AML-193 (cell line): ENCODE measurements at regions not wholly inside any gene's neighbourhood (a gene's known extent, or its start where the extent isn't known, plus 50 kb on each side); places are given as distances from the start of the nearest gene placed in this dataset.
"Not testable (repeated sequence)": the region's sequence is repeated elsewhere in the genome, so short reads cannot be mapped to it uniquely, and the experiment has no call there.

Experiments used
- DNase-seq, 2 experiments: peaks; one replicate each; lab custom pipeline; 2025; lab: John Stamatoyannopoulos, UW

DNA sequence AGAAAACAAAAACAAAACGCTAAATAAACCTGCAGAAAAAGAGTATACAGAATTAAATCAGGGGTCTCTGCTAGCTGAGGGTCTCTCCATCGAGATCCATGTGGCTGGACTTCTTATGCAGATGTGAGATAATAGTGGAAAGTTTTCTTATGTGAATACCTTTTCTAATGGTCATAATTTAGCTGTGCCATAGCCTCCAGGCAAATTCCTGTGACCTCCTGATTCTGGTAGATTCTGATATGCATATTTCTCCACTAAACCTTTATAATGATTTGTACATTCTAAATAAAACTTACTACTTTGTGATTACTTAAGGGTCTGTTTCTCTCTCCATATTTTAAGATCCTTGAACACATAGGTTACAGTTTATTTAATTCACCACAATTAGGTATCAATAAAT, 1002.6 kb downstream of the GALC start:
- DNase-seq: no peak

GRCh38 chr14:86989285-86989684, 1003.7 kb downstream of the GALC start:
- DNase-seq: no peak

GRCh38 chr14:86987966-86988365, 1005.0 kb downstream of the GALC start:
- DNase-seq: no peak

DNA sequence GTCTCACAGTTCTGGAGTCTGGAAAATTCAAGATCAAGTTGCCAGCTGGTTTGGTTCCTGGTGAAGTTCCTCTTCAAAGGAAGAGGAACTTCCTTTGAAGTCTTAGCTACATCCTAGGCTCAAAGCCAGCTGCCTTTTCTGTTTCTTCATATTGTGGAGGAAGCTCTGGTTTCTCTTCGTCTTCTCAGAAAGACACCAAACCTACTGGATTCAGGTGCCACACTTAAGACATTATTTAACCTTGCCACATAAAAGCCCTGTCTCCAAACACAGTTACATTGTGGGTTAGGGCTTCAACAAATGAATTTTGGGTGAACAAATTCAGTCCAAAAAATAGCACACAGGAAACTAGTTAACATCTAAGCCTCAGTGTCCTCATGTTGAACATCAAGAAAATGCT, 1019.8 kb downstream of the GALC start:
- DNase-seq: no peak

GRCh38 chr14:86971292-86971691, 1021.7 kb downstream of the GALC start:
- no peak for DNase-seq

DNA sequence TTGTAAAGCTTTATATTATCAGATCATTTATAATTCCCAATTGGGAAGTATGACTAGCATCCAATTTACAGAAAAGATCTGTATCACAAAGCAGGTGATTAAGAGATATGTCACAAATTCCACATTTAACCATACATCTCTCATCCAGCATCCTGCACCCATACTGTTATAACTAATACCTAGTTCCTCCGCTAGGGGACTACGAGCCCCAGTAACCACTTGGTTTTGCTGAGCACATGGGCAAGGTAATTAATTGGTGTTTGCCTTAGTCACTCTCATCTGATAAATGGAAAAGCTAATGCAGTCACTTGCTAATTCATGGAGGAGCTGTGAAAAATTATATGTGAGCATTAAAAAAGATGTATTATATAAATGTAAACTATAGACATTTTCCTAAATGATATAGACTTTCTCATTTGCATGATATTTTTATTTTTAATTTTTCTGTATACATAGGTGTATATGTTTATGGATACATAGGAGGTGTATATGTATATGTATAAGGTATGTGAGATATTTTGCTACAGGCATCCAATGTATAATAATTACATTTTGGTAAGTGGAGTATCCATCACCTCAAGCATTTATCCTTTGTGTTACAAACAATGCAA, 1031.8 kb downstream of the GALC start:
- peak; percentile 1 to 11 for DNase-seq

GRCh38 chr14:86955771-86956354, 1037.1 kb downstream of the GALC start:
- no peak for DNase-seq

GRCh38 chr14:86954623-86955022, 1038.4 kb downstream of the GALC start:
- DNase-seq: no peak

GRCh38 chr14:86946446-86946845, 1046.5 kb downstream of the GALC start:
- DNase-seq: no peak

- DNase-seq: no peak
These were observed 1048.5 kb downstream of the GALC start for GRCh38 chr14:86944434-86944833.

DNA sequence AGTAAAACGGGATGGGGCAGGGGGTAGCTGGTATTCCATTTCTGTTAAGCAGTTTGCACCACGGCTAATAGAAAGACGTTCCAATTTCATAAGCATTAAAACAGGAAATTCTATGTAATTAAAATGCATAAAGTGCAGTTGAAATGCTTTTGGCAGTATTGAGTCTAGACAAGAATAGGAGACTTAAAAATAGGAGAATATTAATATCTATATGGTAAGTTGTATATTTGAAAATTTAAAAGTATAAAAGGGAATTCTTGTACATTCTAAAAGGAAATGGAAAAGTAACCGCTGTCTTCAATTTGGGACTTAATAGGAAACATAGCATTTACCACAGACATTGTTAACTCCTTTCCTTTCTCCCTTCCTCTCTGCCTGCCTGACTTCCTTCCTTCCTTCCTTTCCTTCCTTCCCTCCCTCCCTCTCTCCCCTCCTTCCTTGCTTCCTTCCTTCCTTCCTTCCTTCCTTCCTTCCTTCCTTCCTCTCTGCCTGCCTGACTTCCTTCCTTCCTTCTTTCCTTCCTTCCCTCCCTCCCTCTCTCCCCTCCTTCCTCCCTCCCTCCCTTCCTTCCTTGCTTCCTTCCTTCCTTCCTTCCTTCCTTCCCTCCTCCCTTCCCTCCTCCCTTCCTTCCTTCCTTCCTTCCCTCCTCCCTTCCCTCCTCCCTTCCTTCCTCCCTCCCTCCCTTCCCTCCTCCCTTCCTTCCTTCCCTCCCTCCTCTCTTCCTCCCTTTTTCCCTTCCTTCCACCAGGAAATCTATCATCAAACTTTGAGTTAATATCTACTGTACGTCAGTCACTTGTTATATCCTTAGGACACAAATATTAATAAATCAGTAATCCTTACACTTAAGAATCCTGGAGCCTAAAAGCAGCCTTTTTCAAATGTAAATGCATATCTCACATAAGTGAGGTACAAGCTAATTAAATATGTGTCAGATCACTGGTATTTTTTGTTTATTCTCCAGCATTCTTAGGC, 1049.3 kb downstream of the GALC start:
- no peak for DNase-seq

GRCh38 chr14:86942936-86943335, 1050.0 kb downstream of the GALC start:
- no peak for DNase-seq

DNA sequence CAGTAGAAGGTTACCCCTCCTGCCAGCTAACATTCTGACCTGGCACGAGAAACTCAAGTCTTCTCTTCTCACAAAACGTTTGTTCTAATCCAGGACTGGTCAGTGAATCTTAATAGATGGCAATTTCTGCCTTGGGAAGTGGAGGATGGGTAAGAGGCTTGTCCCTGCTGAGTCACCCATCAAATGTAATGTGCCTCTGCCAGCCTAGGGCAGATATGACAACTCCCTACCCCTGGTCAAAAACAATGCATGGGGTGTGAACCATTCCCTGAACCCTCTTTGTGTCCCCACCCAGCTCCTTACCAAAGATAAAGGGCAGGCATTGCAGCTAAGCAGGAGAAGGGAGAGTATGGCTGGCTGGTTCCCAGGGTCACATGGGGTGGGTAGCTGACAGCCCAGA, 1052.9 kb downstream of the GALC start:
- no peak for DNase-seq

DNA sequence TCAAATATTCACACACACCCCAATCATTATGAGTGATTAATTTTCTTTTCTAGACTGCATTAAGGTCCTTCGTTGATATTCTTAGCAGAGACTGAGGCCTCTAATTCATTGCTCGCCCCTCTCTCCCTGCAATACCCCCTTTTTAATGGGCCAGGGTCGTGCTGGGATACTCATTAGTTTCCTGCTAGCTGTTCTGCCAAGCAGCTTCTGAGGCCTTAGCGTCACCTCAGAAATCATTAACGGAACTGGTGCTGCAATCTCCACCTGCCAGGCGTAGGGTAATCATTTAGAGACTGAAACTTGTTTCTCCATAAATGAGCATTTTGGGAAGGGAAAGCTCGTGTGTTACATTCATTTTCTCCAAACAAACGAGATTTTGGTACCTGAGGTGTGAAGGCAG, 1054.7 kb downstream of the GALC start:
- no peak for DNase-seq

GRCh38 chr14:86936556-86936955, 1056.4 kb downstream of the GALC start:
- DNase-seq: no peak

- no peak for DNase-seq
These were observed 1057.6 kb downstream of the GALC start for GRCh38 chr14:86935241-86935885.

GRCh38 chr14:86933958-86934595, 1058.9 kb downstream of the GALC start:
- DNase-seq: no peak

DNA sequence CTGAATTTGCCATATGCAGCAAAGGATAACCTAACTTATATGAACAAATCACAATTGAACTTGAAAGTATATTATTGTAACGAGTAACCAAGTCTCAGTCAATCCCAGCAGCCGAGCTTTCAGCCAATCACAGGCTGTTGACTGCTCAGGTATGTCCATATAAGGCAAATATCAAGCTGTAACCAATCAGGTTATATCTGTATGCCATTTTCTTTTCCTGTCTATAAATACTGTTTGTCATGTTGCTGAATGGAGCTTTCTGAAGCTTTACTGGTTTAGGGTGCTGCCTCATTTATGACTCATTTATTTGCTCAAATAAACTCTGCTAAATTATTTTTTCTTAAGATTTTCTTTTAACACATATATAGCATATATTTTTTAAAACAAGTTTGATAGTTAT, 1059.5 kb downstream of the GALC start:
- no peak for DNase-seq

DNA sequence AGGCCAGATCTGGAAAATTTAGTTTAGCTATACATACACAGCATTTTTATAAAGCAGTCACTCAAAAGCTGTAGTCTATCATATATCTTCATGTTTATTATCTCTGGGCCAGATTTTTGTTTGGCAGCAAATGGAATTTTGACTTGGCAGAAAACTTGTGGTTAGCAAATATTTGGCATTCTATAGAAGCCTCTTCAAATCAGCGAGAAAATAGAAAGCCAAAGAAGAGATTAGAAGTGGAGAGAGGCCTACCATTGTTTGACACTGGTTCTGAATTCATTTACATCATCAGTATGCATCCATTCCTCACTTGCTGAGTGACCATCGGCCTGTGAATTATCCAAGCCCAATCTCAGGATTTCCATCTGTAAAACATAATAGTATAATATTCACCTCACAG, 1077.6 kb downstream of the GALC start:
- no peak for DNase-seq

- no peak for DNase-seq
These were observed 1080.3 kb downstream of the GALC start for GRCh38 chr14:86912709-86913108.

- no peak for DNase-seq
These were observed 1081.5 kb downstream of the GALC start for GRCh38 chr14:86911486-86911885.

DNA sequence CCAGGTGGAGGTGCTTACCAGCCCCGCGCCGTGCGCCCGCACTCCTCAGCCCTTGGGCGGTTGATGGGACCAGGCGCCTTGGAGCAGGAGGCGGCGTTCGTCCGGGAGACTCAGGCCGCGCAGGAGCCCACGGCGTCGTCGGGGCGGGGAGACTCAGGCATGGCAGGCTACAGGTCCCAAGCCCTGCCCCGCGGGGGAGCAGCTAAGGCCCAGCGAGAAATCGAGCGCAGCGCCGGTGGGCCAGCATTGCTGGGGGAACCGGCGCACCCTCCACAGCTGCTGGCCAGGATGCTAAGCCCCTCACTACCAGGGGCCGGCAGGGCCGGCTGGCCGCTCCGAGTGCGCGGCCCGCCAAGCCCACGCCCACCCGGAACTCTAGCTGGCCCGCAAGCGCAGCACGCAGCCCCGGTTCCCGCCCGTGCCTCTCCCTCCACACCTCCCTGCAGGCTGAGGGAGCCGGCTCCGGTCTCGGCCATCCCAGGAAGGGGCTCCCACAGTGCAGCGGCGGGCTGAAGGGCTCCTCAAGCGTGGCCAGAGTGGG, 1087.5 kb downstream of the GALC start:
- DNase-seq: not testable (repeated sequence)
